Thyroid gland (tissue), 4 donors: ENCODE measurements at regions not wholly inside any gene's neighbourhood (a gene's known extent, or its start where the extent isn't known, plus 50 kb on each side); places are given as distances from the start of the nearest gene placed in this dataset.

Source experiments
- DNase-seq, 2 donors: peaks; one replicate each; pipeline ENCODE4 v3.0.0-alpha.2; 2019
- H3K27ac ChIP-seq, 3 donors: fragments of 200-600 bp; sonication (generic); 1 replicate in 2 of 3; 2 replicates in 1 of 3; pipeline ENCODE4 v1.5.1; 2016 to 2019; ENCODE audit warnings: mild to moderate bottlenecking in 1 of 3, moderate library complexity in 1 of 3
- H3K27me3 ChIP-seq: fragments of 200-600 bp; sonication (generic); one replicate; pipeline ENCODE4 v1.5.1; 2019
- H3K36me3 ChIP-seq, 2 donors: fragments of 200-600 bp; sonication (generic); one replicate each; pipeline ENCODE4 v1.5.1; 2016 to 2019
- H3K4me1 ChIP-seq, 2 donors: fragments of 200-600 bp; sonication (generic); one replicate each; pipeline ENCODE4 v1.5.1; 2017 to 2019
- H3K4me3 ChIP-seq, 3 donors: fragments of 200-600 bp; sonication (generic); replicated peaks in 1 of 3; 1 replicate in 2 of 3; 2 replicates in 1 of 3; pipeline ENCODE4 v1.5.1; 2016; ENCODE audit warnings: mild to moderate bottlenecking in 1 of 3
- H3K9me3 ChIP-seq: fragments of 200-600 bp; sonication (generic); one replicate; pipeline ENCODE4 v1.5.1; 2017
- POLR2A ChIP-seq, 2 donors: fragments of 450-650 bp; IDR thresholded peaks; one replicate each; pipeline ENCODE4 v1.6.1; 2017; ENCODE audit warnings: antibody characterized with exemption in 2 of 2, mild to moderate bottlenecking in 2 of 2, moderate library complexity in 1 of 2
- WGBS, 2 donors: methylation state at CpG; one replicate each; pipeline ENCODE4 v1.1.5; 2017; 5-methylcytosine and 5-hydroxymethylcytosine counted together
- intact Hi-C: fragments of 100-400 bp; cut with DNase I; formaldehyde crosslinking; loops from one replicate; pipeline ENCODE4 v1.15.1; 2023
- TF ChIP-seq, protein P1 (sequence below), 6 experiments: fragments of 200-600 bp in 3 of 6; fragments of 450-650 bp in 3 of 6; sonication (generic) in 3 of 6; IDR thresholded peaks; one replicate each; pipeline ENCODE4 v1.5.1; 2016 to 2019; ENCODE audit warnings: antibody characterized with exemption in 6 of 6, mild to moderate bottlenecking in 2 of 6, inconsistent platforms in 1 of 6, moderate library complexity in 1 of 6

DNA sequence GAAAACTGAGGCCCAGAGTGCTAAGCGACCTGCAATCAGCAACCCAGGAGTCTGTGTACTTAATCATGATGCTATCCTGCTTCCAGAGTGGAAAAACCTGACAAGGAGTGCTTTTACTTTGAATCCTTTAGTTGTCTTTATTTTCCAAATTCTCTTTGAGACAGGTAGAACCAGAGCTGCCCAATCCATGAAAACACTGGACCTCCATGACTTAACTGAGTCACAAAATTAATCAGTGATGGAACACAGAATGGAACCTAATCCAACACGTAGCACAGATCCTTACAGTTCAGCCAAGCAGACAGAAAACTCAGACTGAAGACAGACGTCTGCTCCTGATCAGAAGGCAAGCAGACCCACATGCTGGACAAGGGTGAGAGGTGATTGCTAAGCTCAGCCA, 175.6 kb downstream of the BCL11A start:
- TF ChIP-seq, protein P1, sequence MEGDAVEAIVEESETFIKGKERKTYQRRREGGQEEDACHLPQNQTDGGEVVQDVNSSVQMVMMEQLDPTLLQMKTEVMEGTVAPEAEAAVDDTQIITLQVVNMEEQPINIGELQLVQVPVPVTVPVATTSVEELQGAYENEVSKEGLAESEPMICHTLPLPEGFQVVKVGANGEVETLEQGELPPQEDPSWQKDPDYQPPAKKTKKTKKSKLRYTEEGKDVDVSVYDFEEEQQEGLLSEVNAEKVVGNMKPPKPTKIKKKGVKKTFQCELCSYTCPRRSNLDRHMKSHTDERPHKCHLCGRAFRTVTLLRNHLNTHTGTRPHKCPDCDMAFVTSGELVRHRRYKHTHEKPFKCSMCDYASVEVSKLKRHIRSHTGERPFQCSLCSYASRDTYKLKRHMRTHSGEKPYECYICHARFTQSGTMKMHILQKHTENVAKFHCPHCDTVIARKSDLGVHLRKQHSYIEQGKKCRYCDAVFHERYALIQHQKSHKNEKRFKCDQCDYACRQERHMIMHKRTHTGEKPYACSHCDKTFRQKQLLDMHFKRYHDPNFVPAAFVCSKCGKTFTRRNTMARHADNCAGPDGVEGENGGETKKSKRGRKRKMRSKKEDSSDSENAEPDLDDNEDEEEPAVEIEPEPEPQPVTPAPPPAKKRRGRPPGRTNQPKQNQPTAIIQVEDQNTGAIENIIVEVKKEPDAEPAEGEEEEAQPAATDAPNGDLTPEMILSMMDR (IDR thresholded peaks at IDR 0.05) = no peak
- TF ChIP-seq POLR2A (IDR thresholded peaks at IDR 0.05) = no peak
- DNase-seq = no peak
- H3K4me3 ChIP-seq = no peak overlapping the region
- H3K4me1 ChIP-seq = no peaks in the 10 kb centered on the region
- WGBS, 2 donors = 91 to 92% methylated on average over 3 of the region's 3 CpGs
- H3K27me3 ChIP-seq = no peaks in the 10 kb centered on the region
- no peaks in the 10 kb centered on the region for H3K9me3 ChIP-seq
- H3K27ac ChIP-seq = no peak overlapping the region
- intact Hi-C loops = no loop called here
- H3K36me3 ChIP-seq = no peaks in the 10 kb centered on the region

DNA sequence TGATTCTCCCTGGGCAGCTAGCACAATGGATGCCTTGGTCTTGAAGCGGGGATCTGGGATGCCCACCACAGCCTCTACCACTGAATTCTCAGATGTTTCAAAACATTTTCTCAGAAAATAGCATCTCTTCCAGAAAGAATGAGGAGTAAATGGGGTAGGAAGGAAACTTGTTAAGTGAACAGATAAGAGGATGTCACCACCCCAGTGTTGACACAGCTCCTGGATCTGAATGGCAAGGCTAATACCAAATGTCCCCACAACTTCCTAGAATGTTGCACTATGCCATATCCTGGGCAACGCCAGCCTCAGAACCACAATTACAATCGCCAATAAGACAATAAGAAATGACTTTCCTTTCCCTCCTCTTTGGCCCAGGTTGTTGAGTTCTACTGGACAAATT, 177.2 kb downstream of the BCL11A start:
- no peaks in the 10 kb centered on the region for H3K27me3 ChIP-seq
- no peak for TF ChIP-seq POLR2A (IDR thresholded peaks at IDR 0.05)
- TF ChIP-seq, protein P1 (IDR thresholded peaks at IDR 0.05) = no peak
- no peaks in the 10 kb centered on the region for H3K4me1 ChIP-seq
- no peak overlapping the region for H3K4me3 ChIP-seq
- no peaks in the 10 kb centered on the region for H3K9me3 ChIP-seq
- no peaks in the 10 kb centered on the region for H3K36me3 ChIP-seq
- WGBS, 2 donors = 70 to 84% methylated on average over 3 of the region's 3 CpGs
- intact Hi-C loops = no loop called here
- H3K27ac ChIP-seq = no peak overlapping the region
- DNase-seq = no peak

DNA sequence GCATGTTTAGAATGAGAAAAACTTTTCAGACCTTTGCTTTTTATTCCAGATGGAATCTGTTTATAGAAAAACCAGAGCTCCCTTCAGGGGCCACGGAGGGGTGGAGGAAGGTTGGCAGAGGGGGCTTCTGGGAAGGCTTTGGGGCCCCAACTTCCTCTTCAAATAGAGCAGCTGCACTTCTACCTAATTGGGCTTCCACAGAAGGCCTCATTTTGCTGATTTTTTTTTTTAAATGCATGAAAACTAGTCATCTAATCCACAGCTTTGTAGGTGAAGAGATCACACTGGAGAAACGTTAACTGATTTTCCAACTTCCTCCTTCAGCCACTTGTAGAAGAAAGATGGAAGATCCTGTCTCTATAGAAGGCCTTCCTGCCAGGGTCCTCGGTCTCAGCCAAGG, 181.8 kb downstream of the BCL11A start:
- TF ChIP-seq POLR2A (IDR thresholded peaks at IDR 0.05) = no peak
- TF ChIP-seq, protein P1 (IDR thresholded peaks at IDR 0.05) = no peak
- Histone ChIP-seq H3K4me3 (no peak overlapping the region), H3K36me3 (no peaks in the 10 kb centered on the region), H3K27ac (no peak overlapping the region), H3K27me3 (no peaks in the 10 kb centered on the region), H3K4me1 (no peaks in the 10 kb centered on the region), H3K9me3 (no peaks in the 10 kb centered on the region)
- no peak for DNase-seq
- intact Hi-C loops = no loop called here
- 80 to 85% methylated on average over 3 of the region's 3 CpGs for WGBS, 2 donors

DNA sequence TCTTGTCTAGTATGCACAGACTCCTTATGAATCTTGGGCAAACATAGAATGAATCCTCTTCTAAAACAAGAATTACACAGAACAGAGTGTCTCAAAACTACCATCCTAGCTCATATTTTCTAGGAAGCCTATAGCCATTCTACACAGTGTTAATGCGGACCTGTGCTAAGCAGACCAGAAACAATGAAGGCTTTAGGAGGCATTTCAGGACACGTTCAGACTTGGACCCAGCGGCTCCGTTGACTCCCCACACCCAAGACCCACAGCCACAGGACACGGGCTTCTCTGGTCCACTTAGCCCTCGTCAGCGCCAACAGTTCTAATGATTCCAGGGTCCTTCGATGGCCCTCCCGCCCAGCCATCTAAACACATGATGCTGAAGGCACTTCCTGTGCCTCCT, 182.2 kb downstream of the BCL11A start:
- TF ChIP-seq, protein P1 (IDR thresholded peaks at IDR 0.05) = no peak
- TF ChIP-seq POLR2A (IDR thresholded peaks at IDR 0.05) = no peak
- Histone ChIP-seq H3K27ac (no peak overlapping the region), H3K36me3 (no peaks in the 10 kb centered on the region), H3K4me1 (no peaks in the 10 kb centered on the region), H3K4me3 (no peak overlapping the region), H3K27me3 (no peaks in the 10 kb centered on the region), H3K9me3 (no peaks in the 10 kb centered on the region)
- intact Hi-C loops = no loop called here
- no peak for DNase-seq
- WGBS, 2 donors = 94 to 97% methylated on average over 9 of the region's 9 CpGs

DNA sequence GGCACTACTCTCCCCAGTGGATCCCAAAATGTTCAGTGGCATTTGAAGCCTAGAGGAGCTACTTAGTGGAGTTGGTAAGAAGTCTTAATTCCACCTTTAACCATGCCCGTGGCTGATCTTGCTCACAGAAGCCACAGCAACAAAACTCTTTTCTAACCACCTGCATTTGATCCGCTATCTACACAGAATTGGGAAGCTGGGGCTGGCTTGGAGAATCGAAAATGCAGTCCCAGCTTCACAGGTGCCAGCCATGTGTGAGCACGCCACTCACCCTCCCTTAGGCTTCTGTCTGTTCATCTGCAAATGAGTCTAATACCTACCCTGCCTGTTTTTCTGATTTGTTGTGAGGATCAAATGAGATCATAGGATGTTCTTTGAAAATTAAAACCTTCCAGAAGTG, 182.6 kb downstream of the BCL11A start:
- WGBS, 2 donors = 90% methylated on average over 4 of the region's 4 CpGs
- intact Hi-C loops = no loop called here

More for the DNA sequence above, 182.6 kb downstream of the BCL11A start:
- no peaks in the 10 kb centered on the region for H3K9me3 ChIP-seq
- DNase-seq = no peak
- H3K4me1 ChIP-seq = no peaks in the 10 kb centered on the region
- TF ChIP-seq POLR2A (IDR thresholded peaks at IDR 0.05) = no peak
- TF ChIP-seq, protein P1 (IDR thresholded peaks at IDR 0.05) = no peak
- H3K27me3 ChIP-seq = no peaks in the 10 kb centered on the region
- no peak overlapping the region for H3K4me3 ChIP-seq
- no peak overlapping the region for H3K27ac ChIP-seq
- no peaks in the 10 kb centered on the region for H3K36me3 ChIP-seq
